ENCODE measurements at regions not wholly inside any gene's neighbourhood (a gene's known extent, or its start where the extent isn't known, plus 50 kb on each side); places are given as distances from the start of the nearest gene placed in this dataset.

- TF ChIP-seq CTCF (conservative IDR thresholded peaks at IDR 0.05) = no peak
- TF ChIP-seq EZH2 (IDR thresholded peaks at IDR 0.05; ENCODE audit: low read depth) = no peak
These were observed 412.2 kb upstream of the SORCS1 start for GRCh38 chr10:107576746-107577145.

All from PC-9 (cell line).